DND-41 (cell line): ENCODE measurements at regions not wholly inside any gene's neighbourhood (a gene's known extent, or its start where the extent isn't known, plus 50 kb on each side); places are given as distances from the start of the nearest gene placed in this dataset.
"Not testable (repeated sequence)": the region's sequence is repeated elsewhere in the genome, so short reads cannot be mapped to it uniquely, and the experiment has no call there.

Experiments
- ATAC-seq: fragments of 200-7000 bp; cut with Tn5 transposase; 3 replicates; pipeline ENCODE4 v1.9.1; 2021; ENCODE audit warnings: low read depth; ENCODE audit not compliant: insufficient read depth
- DNase-seq: peaks from one replicate; pipeline ENCODE4 v3.0.0-alpha.2; 2020
- H2AFZ ChIP-seq: 2 replicates; pipeline ENCODE4 v1.6.0; 2012; ENCODE audit warnings: low read depth, low read length
- H3K27ac ChIP-seq: 2 replicates; pipeline ENCODE4 v1.5.1; 2012; ENCODE audit warnings: low read length, inconsistent platforms
- H3K27me3 ChIP-seq: fragments of 200-600 bp; sonication (generic); 2 replicates; pipeline ENCODE4 v1.6.0; 2012; ENCODE audit warnings: low read length, mild to moderate bottlenecking, inconsistent platforms; ENCODE audit not compliant: insufficient read depth, poor library complexity
- H3K36me3 ChIP-seq: 2 replicates; pipeline ENCODE4 v1.5.1; 2012; ENCODE audit warnings: low read length, inconsistent platforms; ENCODE audit not compliant: insufficient read depth
- H3K4me1 ChIP-seq: 2 replicates; pipeline ENCODE4 v1.5.1; 2012; ENCODE audit warnings: mild to moderate bottlenecking, low read length; ENCODE audit not compliant: insufficient read depth
- H3K4me2 ChIP-seq: 2 replicates; pipeline ENCODE4 v1.6.0; 2012; ENCODE audit warnings: mild to moderate bottlenecking, moderate library complexity, low read length, inconsistent platforms; ENCODE audit not compliant: insufficient read depth
- H3K4me3 ChIP-seq, 2 experiments: fragments of 200-600 bp in 1 of 2; shearing (Covaris generic) in 1 of 2; 2 replicates each; pipeline ENCODE4 v1.5.1; 2012 to 2016; ENCODE audit warnings: inconsistent platforms in 2 of 2, low read length in 2 of 2, mild to moderate bottlenecking in 2 of 2, low read depth in 1 of 2, moderate library complexity in 1 of 2
- H3K79me2 ChIP-seq: 2 replicates; pipeline ENCODE4 v1.6.0; 2012; ENCODE audit warnings: low read length, inconsistent platforms; ENCODE audit not compliant: insufficient read depth
- H3K9ac ChIP-seq: 2 replicates; pipeline ENCODE4 v1.6.0; 2012; ENCODE audit warnings: low read depth, mild to moderate bottlenecking, inconsistent platforms, low read length, moderate library complexity
- H3K9me3 ChIP-seq: 2 replicates; pipeline ENCODE4 v1.5.1; 2012; ENCODE audit warnings: low read length, moderate library complexity, mild to moderate bottlenecking, inconsistent platforms; ENCODE audit not compliant: insufficient read depth, severe bottlenecking
- H4K20me1 ChIP-seq: 2 replicates; pipeline ENCODE4 v1.6.0; 2012; ENCODE audit warnings: low read length; ENCODE audit not compliant: insufficient read depth
- CTCF ChIP-seq: IDR thresholded peaks from 2 replicates; pipeline ENCODE4 v1.5.1; 2012; ENCODE audit warnings: borderline replicate concordance, low read length, moderate library complexity, mild to moderate bottlenecking; ENCODE audit not compliant: poor library complexity, severe bottlenecking; ENCODE audit errors: extremely low read depth
- EZH2 ChIP-seq: IDR thresholded peaks from 3 replicates; pipeline ENCODE4 v1.6.1; 2012; ENCODE audit warnings: borderline replicate concordance, low read depth, mild to moderate bottlenecking, moderate library complexity, low read length, inconsistent platforms; ENCODE audit not compliant: severe bottlenecking

- not testable (repeated sequence) for H3K4me3 ChIP-seq, H3K9ac ChIP-seq, H3K27ac ChIP-seq, H3K79me2 ChIP-seq, ATAC-seq, H4K20me1 ChIP-seq, H2AFZ ChIP-seq, H3K4me2 ChIP-seq, H3K27me3 ChIP-seq, H3K9me3 ChIP-seq, H3K36me3 ChIP-seq, DNase-seq, H3K4me1 ChIP-seq
These were observed 3906.8 kb upstream of the OR11H1 start for GRCh38 chr22:11620921-11621762.

GRCh38 chr22:11622774-11623173, 3905.2 kb upstream of the OR11H1 start:
- H3K27me3 ChIP-seq, DNase-seq, H3K4me1 ChIP-seq, H3K27ac ChIP-seq, H3K9ac ChIP-seq, H3K36me3 ChIP-seq, H3K4me2 ChIP-seq, H3K79me2 ChIP-seq, H4K20me1 ChIP-seq, ATAC-seq, H3K4me3 ChIP-seq, H2AFZ ChIP-seq: not testable (repeated sequence)
- peaks cover 13% of the 10 kb centered on the region for H3K9me3 ChIP-seq

- H3K9me3 ChIP-seq: peaks cover 44% of the 10 kb centered on the region
These were observed 3902.1 kb upstream of the OR11H1 start for GRCh38 chr22:11625711-11626421.

GRCh38 chr22:11626422-11626773, 3901.6 kb upstream of the OR11H1 start:
- TF ChIP-seq EZH2: no peak
- no peak for TF ChIP-seq CTCF
- DNase-seq (no peak), ATAC-seq (no peak)
- Histone ChIP-seq H3K79me2 (no peaks in the 10 kb centered on the region), H3K27ac (no peak overlapping the region), H3K4me2 (no peak overlapping the region), H2AFZ (no peak overlapping the region), H3K9ac (no peak overlapping the region), H3K9me3 (peaks cover 47% of the 10 kb centered on the region), H4K20me1 (no peaks in the 10 kb centered on the region), H3K4me3 (no peak overlapping the region), H3K27me3 (no peaks in the 10 kb centered on the region), H3K36me3 (no peaks in the 10 kb centered on the region; the same call in 1 of the 2 replicates), H3K4me1 (no peaks in the 10 kb centered on the region)

More at GRCh38 chr22:11625711-11626421, 3902.1 kb upstream of the OR11H1 start:
- not testable (repeated sequence) for H3K36me3 ChIP-seq, H3K4me1 ChIP-seq, DNase-seq, H3K4me2 ChIP-seq, H3K9ac ChIP-seq, H2AFZ ChIP-seq, H3K27ac ChIP-seq, ATAC-seq, H4K20me1 ChIP-seq, H3K27me3 ChIP-seq, H3K4me3 ChIP-seq, H3K79me2 ChIP-seq

- not testable (repeated sequence) for H2AFZ ChIP-seq, H3K4me2 ChIP-seq, H3K9ac ChIP-seq, H3K27me3 ChIP-seq, H3K4me3 ChIP-seq, H4K20me1 ChIP-seq, DNase-seq, H3K36me3 ChIP-seq, H3K27ac ChIP-seq, H3K4me1 ChIP-seq, H3K79me2 ChIP-seq, ATAC-seq
- H3K9me3 ChIP-seq: peaks cover 43% of the 10 kb centered on the region
These were observed 3901.0 kb upstream of the OR11H1 start for GRCh38 chr22:11627036-11627435.
